HL-60 (cell line): ENCODE measurements at regions not wholly inside any gene's neighbourhood (a gene's known extent, or its start where the extent isn't known, plus 50 kb on each side); places are given as distances from the start of the nearest gene placed in this dataset.

Experiments used
- DNase-seq, 2 experiments: peaks; one replicate each; pipeline ENCODE4 v3.0.0-alpha.2; 2010 to 2020; ENCODE audit warnings: low read depth in 1 of 2, low spot score in 1 of 2
- H3K27ac ChIP-seq: fragments of 250-450 bp; sonication (Bioruptor Pico); replicated peaks from 2 replicates; pipeline ENCODE4 v1.5.1; 2020; ENCODE audit warnings: mild to moderate bottlenecking, moderate library complexity
- H3K27me3 ChIP-seq: fragments of 250-450 bp; sonication (Bioruptor Pico); 2 replicates; pipeline ENCODE4 v1.5.1; 2021; ENCODE audit warnings: mild to moderate bottlenecking, moderate library complexity; ENCODE audit not compliant: insufficient read depth, poor library complexity, severe bottlenecking
- H3K4me3 ChIP-seq: replicated peaks from 2 replicates; pipeline ENCODE4 v1.5.1; 2011; ENCODE audit warnings: mild to moderate bottlenecking, control low read depth, low read length; ENCODE audit not compliant: insufficient read depth
- CTCF ChIP-seq: IDR thresholded peaks from one replicate; pipeline ENCODE4 v1.5.1; 2011; ENCODE audit warnings: low read length, control low read depth, inconsistent platforms; ENCODE audit not compliant: insufficient read depth
- GABPA ChIP-seq: IDR thresholded peaks from 2 replicates; pipeline ENCODE4 v1.6.1; 2012; ENCODE audit warnings: low read depth
- POLR2AphosphoS5 ChIP-seq: IDR thresholded peaks from 2 replicates; pipeline ENCODE4 v1.6.1; 2012; ENCODE audit warnings: low read depth
- REST ChIP-seq: IDR thresholded peaks from 2 replicates; pipeline ENCODE4 v1.6.1; 2012; ENCODE audit warnings: low read depth; ENCODE audit not compliant: insufficient replicate concordance
- SPI1 ChIP-seq: IDR thresholded peaks from 2 replicates; pipeline ENCODE4 v1.6.1; 2012; ENCODE audit warnings: low read depth, mild to moderate bottlenecking, borderline replicate concordance

- TF ChIP-seq REST (no peak), SPI1 (no peak), POLR2AphosphoS5 (no peak), GABPA (no peak), CTCF (no peak)
- H3K27ac ChIP-seq, result no peak overlapping the region
- H3K27me3 ChIP-seq, result no peaks in the 10 kb centered on the region
- DNase-seq, result no peak
- no peak overlapping the region for H3K4me3 ChIP-seq
These were observed 149.4 kb upstream of the PITX1 start for GRCh38 chr5:135183464-135183863.

- H3K27ac ChIP-seq, result no peak overlapping the region
- no peak for TF ChIP-seq SPI1
- no peak for TF ChIP-seq GABPA
- TF ChIP-seq REST, result no peak
- no peak for TF ChIP-seq CTCF
- TF ChIP-seq POLR2AphosphoS5, result no peak
- H3K27me3 ChIP-seq, result no peaks in the 10 kb centered on the region
- DNase-seq, result no peak
- no peak overlapping the region for H3K4me3 ChIP-seq
These were observed 148.6 kb upstream of the PITX1 start for GRCh38 chr5:135182675-135183074.

- H3K27me3 ChIP-seq, result no peaks in the 10 kb centered on the region
- no peak overlapping the region for H3K27ac ChIP-seq
- no peak for DNase-seq
- no peak for TF ChIP-seq SPI1
- no peak for TF ChIP-seq POLR2AphosphoS5
- H3K4me3 ChIP-seq, result no peak overlapping the region
These were observed 147.6 kb upstream of the PITX1 start for GRCh38 chr5:135181653-135182052.

- Histone ChIP-seq H3K4me3 (no peak overlapping the region), H3K27me3 (no peaks in the 10 kb centered on the region), H3K27ac (no peak overlapping the region)
- no peak for DNase-seq
- no peak for TF ChIP-seq SPI1
- no peak for TF ChIP-seq GABPA
- no peak for TF ChIP-seq CTCF
- TF ChIP-seq POLR2AphosphoS5, result no peak
These were observed 145.4 kb upstream of the PITX1 start for GRCh38 chr5:135179308-135179980.
